Activated naive CD8-positive, alpha-beta T cell (primary cell): ENCODE measurements at regions not wholly inside any gene's neighbourhood (a gene's known extent, or its start where the extent isn't known, plus 50 kb on each side); places are given as distances from the start of the nearest gene placed in this dataset.

Experiments
- H3K27ac Mint-ChIP-seq: one replicate; pipeline ENCODE4 v1.8.0; 2021; ENCODE audit warnings: mixed read lengths
- H3K27me3 Mint-ChIP-seq: one replicate; pipeline ENCODE4 v1.8.0; 2021; ENCODE audit warnings: mixed read lengths
- H3K36me3 Mint-ChIP-seq: one replicate; pipeline ENCODE4 v1.8.0; 2021; ENCODE audit warnings: mixed read lengths
- H3K4me1 Mint-ChIP-seq: one replicate; pipeline ENCODE4 v1.8.0; 2021; ENCODE audit warnings: low read depth, mixed read lengths
- H3K4me3 Mint-ChIP-seq: one replicate; pipeline ENCODE4 v1.8.0; 2021; ENCODE audit warnings: mild to moderate bottlenecking, mixed read lengths
- H3K9me3 Mint-ChIP-seq: one replicate; pipeline ENCODE4 v1.8.0; 2021; ENCODE audit warnings: low read depth, mixed read lengths

GRCh38 chr12:113612076-113612728 is 140.5 kb upstream of the LHX5 start:
- no peaks in the 10 kb centered on the region for H3K36me3 Mint-ChIP-seq
- no peak overlapping the region for H3K4me3 Mint-ChIP-seq
- H3K27ac Mint-ChIP-seq = no peak overlapping the region
- H3K9me3 Mint-ChIP-seq = peaks cover 4% of the 10 kb centered on the region
- peaks cover 38% of the 10 kb centered on the region for H3K27me3 Mint-ChIP-seq
- H3K4me1 Mint-ChIP-seq = peaks cover 5% of the 10 kb centered on the region

- Mint-ChIP-seq H3K4me3 (no peak overlapping the region), H3K9me3 (peaks cover 4% of the 10 kb centered on the region), H3K4me1 (peaks cover 5% of the 10 kb centered on the region), H3K27ac (no peak overlapping the region), H3K36me3 (no peaks in the 10 kb centered on the region), H3K27me3 (peaks cover 40% of the 10 kb centered on the region)
Measured at GRCh38 chr12:113611652-113612051, 140.0 kb upstream of the LHX5 start.

GRCh38 chr12:113610698-113611097 is 139.0 kb upstream of the LHX5 start:
- Mint-ChIP-seq H3K27ac (no peak overlapping the region), H3K9me3 (peaks cover 4% of the 10 kb centered on the region), H3K36me3 (no peaks in the 10 kb centered on the region)

GRCh38 chr12:113609692-113610469 is 138.2 kb upstream of the LHX5 start:
- H3K36me3 Mint-ChIP-seq = no peaks in the 10 kb centered on the region
- no peak overlapping the region for H3K4me3 Mint-ChIP-seq
- peaks cover 5% of the 10 kb centered on the region for H3K4me1 Mint-ChIP-seq
- peaks cover 31% of the 10 kb centered on the region for H3K27me3 Mint-ChIP-seq
- peaks cover 1% of the 10 kb centered on the region for H3K9me3 Mint-ChIP-seq
- H3K27ac Mint-ChIP-seq = no peak overlapping the region

More at GRCh38 chr12:113610698-113611097, 139.0 kb upstream of the LHX5 start:
- Mint-ChIP-seq H3K4me3 (no peak overlapping the region), H3K4me1 (peaks cover 5% of the 10 kb centered on the region), H3K27me3 (peaks cover 36% of the 10 kb centered on the region)

GRCh38 chr12:113604666-113605065 is 133.0 kb upstream of the LHX5 start:
- Mint-ChIP-seq H3K4me1 (no peaks in the 10 kb centered on the region), H3K27me3 (peaks cover 17% of the 10 kb centered on the region), H3K4me3 (no peak overlapping the region), H3K27ac (no peak overlapping the region), H3K9me3 (no peaks in the 10 kb centered on the region), H3K36me3 (no peaks in the 10 kb centered on the region)

DNA sequence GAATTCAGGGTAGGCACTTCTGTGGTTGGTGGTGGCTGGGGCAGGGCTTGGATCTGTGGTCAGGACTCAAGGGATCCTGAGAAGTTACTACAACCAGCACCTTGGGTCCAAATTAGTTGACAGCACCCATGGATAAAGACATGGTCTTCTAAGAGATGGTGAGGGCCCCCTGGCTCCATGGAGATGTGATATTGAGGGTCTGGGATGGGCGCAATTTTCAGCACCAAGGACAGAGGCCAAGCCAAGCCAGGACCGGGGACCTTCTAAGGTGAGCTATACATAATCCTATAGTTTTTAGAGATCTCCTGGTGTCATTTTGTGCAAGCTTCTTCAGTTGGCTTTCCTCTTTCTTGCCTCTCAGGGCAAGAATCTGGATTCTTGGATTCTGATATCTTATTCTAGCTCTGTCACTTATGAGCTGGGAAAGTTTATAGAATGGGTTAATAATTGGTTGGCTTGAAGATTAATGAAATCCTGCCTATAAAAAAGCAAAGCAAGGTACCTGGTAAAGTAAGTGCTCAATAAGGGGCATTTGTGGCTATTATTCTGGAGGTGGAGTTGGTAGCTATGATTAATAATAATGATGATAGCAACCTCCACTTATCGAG is 130.1 kb upstream of the LHX5 start:
- H3K27me3 Mint-ChIP-seq = peaks cover 13% of the 10 kb centered on the region
- H3K27ac Mint-ChIP-seq = no peak overlapping the region
- H3K4me1 Mint-ChIP-seq = no peaks in the 10 kb centered on the region
- no peaks in the 10 kb centered on the region for H3K9me3 Mint-ChIP-seq
- H3K4me3 Mint-ChIP-seq = no peak overlapping the region
- H3K36me3 Mint-ChIP-seq = no peaks in the 10 kb centered on the region

GRCh38 chr12:113598815-113599406 is 127.2 kb upstream of the LHX5 start:
- H3K4me1 Mint-ChIP-seq = no peaks in the 10 kb centered on the region
- no peaks in the 10 kb centered on the region for H3K9me3 Mint-ChIP-seq
- H3K4me3 Mint-ChIP-seq = no peak overlapping the region
- H3K36me3 Mint-ChIP-seq = no peaks in the 10 kb centered on the region
- peaks cover 20% of the 10 kb centered on the region for H3K27me3 Mint-ChIP-seq
- H3K27ac Mint-ChIP-seq = no peak overlapping the region

GRCh38 chr12:113594967-113595366 is 123.3 kb upstream of the LHX5 start:
- H3K27ac Mint-ChIP-seq = no peak overlapping the region
- H3K9me3 Mint-ChIP-seq = no peaks in the 10 kb centered on the region
- peaks cover 24% of the 10 kb centered on the region for H3K27me3 Mint-ChIP-seq
- no peak overlapping the region for H3K4me3 Mint-ChIP-seq
- H3K4me1 Mint-ChIP-seq = peaks cover 4% of the 10 kb centered on the region
- H3K36me3 Mint-ChIP-seq = no peaks in the 10 kb centered on the region

DNA sequence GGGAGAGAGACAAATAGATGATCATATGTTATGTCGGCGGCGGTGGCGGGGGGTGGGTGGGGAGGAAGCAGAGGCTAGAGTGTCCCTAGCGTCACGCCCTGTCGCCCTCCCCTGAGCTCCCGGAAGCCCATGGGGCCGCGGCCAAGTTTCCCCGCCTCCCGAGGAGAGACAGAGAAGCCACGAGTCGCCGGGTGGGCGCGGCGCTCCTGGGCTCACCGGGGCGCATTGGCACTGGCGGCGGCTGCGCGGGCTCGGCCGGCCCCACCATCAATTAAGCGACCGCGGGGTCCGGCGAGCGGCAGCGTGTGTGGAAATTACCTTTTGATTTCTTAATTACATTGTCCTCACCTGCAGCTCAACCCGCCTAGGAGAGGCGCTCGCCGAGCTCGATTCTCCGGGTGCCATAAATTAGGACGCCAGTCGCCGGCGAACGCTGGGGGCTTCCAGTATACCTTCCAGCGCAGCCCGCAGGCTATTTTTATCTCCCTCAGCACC is 119.9 kb upstream of the LHX5 start:
- Mint-ChIP-seq H3K36me3 (no peaks in the 10 kb centered on the region), H3K9me3 (no peaks in the 10 kb centered on the region), H3K4me1 (peaks cover 4% of the 10 kb centered on the region), H3K27me3 (peaks cover 38% of the 10 kb centered on the region), H3K4me3 (peak overlapping the region; percentile 55), H3K27ac (no peak overlapping the region)

- no peaks in the 10 kb centered on the region for H3K9me3 Mint-ChIP-seq
- H3K36me3 Mint-ChIP-seq = no peaks in the 10 kb centered on the region
- no peak overlapping the region for H3K27ac Mint-ChIP-seq
- peaks cover 38% of the 10 kb centered on the region for H3K27me3 Mint-ChIP-seq
- peaks cover 4% of the 10 kb centered on the region for H3K4me1 Mint-ChIP-seq
- no peak overlapping the region for H3K4me3 Mint-ChIP-seq
Measured at GRCh38 chr12:113589437-113589836, 117.8 kb upstream of the LHX5 start.

GRCh38 chr12:113587720-113588119 is 116.0 kb upstream of the LHX5 start:
- Mint-ChIP-seq H3K9me3 (no peaks in the 10 kb centered on the region), H3K27me3 (peaks cover 43% of the 10 kb centered on the region), H3K27ac (no peak overlapping the region), H3K36me3 (no peaks in the 10 kb centered on the region), H3K4me3 (no peak overlapping the region), H3K4me1 (peaks cover 4% of the 10 kb centered on the region)

- no peaks in the 10 kb centered on the region for H3K36me3 Mint-ChIP-seq
- no peak overlapping the region for H3K4me3 Mint-ChIP-seq
- peaks cover 42% of the 10 kb centered on the region for H3K27me3 Mint-ChIP-seq
- H3K4me1 Mint-ChIP-seq = peaks cover 3% of the 10 kb centered on the region
- H3K9me3 Mint-ChIP-seq = no peaks in the 10 kb centered on the region
- H3K27ac Mint-ChIP-seq = no peak overlapping the region
Measured at GRCh38 chr12:113586461-113586860, 114.8 kb upstream of the LHX5 start.

DNA sequence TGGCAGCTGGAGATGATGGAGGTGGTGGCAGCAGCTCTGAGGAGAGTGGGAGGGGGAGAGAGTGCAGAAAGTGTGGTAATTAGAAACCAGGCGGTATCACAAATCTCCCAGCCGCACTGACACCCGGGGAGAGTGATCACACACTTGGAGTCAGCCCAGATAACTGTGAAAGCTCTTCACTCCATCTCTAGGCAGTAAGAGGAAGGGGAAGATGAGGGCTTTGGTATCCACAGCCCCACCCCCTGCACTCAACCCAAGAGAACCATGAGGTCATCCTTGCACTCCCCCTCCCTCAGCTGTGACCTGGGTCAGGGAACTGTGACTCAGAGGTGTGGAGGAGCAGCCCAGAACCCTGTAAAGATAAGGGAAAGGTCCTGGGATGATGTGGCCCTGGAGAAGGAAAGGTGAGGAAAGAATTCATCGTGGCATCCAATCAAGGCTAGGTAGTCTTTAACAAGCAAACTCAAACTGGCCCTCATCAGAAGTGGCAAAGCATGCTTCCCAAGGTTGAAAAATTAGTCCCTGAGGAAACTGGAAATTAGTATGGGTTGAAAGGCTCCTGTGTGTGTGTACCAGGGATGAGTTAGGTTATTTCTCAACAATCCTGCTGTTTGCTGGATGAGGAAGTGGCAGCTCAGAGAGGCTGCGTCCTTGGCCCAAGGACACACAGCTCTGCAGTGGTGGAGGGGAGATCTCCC is 111.0 kb upstream of the LHX5 start:
- Mint-ChIP-seq H3K9me3 (peaks cover 5% of the 10 kb centered on the region), H3K4me1 (no peaks in the 10 kb centered on the region), H3K27me3 (peaks cover 40% of the 10 kb centered on the region)

GRCh38 chr12:113581342-113581741 is 109.7 kb upstream of the LHX5 start:
- Mint-ChIP-seq H3K4me1 (no peaks in the 10 kb centered on the region), H3K9me3 (peaks cover 5% of the 10 kb centered on the region), H3K27ac (no peak overlapping the region), H3K27me3 (peaks cover 34% of the 10 kb centered on the region), H3K4me3 (no peak overlapping the region), H3K36me3 (no peaks in the 10 kb centered on the region)

More for the DNA sequence above, 111.0 kb upstream of the LHX5 start:
- H3K27ac Mint-ChIP-seq = no peak overlapping the region
- no peaks in the 10 kb centered on the region for H3K36me3 Mint-ChIP-seq
- no peak overlapping the region for H3K4me3 Mint-ChIP-seq
